ENCODE measurements at regions not wholly inside any gene's neighbourhood (a gene's known extent, or its start where the extent isn't known, plus 50 kb on each side); places are given as distances from the start of the nearest gene placed in this dataset.

DNA sequence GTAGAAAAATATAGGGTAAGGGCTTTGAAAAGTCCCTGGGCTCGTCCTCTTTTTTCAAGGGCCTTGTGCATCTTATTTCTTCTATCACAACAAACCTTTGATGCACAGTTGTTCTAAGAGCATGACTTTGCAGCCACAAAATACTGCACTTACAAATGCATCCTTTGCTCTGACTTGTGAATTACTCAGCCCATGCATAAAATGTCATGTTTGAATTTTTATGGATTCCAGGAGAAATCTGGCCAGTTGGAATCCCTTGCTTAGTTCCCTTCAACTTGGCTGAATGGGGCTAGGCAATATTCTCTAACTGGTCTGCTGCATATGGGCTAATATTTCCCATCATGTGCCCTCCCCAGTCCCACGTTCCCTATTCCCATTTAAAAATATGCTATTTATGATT lies 523.9 kb upstream of the RGMA start:
- TF ChIP-seq POLR2AphosphoS5 (IDR thresholded peaks at IDR 0.05) = no peak
- TF ChIP-seq EP300 (IDR thresholded peaks at IDR 0.05; ENCODE audit: low read depth) = no peak
- no peak for TF ChIP-seq POLR2A (IDR thresholded peaks at IDR 0.05)
- TF ChIP-seq, protein P1, sequence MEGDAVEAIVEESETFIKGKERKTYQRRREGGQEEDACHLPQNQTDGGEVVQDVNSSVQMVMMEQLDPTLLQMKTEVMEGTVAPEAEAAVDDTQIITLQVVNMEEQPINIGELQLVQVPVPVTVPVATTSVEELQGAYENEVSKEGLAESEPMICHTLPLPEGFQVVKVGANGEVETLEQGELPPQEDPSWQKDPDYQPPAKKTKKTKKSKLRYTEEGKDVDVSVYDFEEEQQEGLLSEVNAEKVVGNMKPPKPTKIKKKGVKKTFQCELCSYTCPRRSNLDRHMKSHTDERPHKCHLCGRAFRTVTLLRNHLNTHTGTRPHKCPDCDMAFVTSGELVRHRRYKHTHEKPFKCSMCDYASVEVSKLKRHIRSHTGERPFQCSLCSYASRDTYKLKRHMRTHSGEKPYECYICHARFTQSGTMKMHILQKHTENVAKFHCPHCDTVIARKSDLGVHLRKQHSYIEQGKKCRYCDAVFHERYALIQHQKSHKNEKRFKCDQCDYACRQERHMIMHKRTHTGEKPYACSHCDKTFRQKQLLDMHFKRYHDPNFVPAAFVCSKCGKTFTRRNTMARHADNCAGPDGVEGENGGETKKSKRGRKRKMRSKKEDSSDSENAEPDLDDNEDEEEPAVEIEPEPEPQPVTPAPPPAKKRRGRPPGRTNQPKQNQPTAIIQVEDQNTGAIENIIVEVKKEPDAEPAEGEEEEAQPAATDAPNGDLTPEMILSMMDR (IDR thresholded peaks at IDR 0.05) = no peak
- in situ Hi-C loops (cut with MboI; ENCODE audit: low pct_ligation_motif_present in 1 of 4, low pct_unique_long_range_greater_than_20kb in 1 of 4, low sequenced_read_pairs in 3 of 4) = no loop called here
- WGBS, 2 donors (ENCODE audit: low coverage in 1 of 2) = 62 to 77% methylated on average over 2 of the region's 2 CpGs
- Histone ChIP-seq H3K9me3 (no peaks in the 10 kb centered on the region), H3K36me3 (no peaks in the 10 kb centered on the region), H3K4me1 (no peaks in the 10 kb centered on the region), H3K4me3 (no peak overlapping the region), H3K27ac (no peak overlapping the region), H3K27me3 (no peaks in the 10 kb centered on the region)
- DNase-seq = no peak
- intact Hi-C loops (cut with DNase I; ENCODE audit: low total_unique reads) = no loop called here

DNA sequence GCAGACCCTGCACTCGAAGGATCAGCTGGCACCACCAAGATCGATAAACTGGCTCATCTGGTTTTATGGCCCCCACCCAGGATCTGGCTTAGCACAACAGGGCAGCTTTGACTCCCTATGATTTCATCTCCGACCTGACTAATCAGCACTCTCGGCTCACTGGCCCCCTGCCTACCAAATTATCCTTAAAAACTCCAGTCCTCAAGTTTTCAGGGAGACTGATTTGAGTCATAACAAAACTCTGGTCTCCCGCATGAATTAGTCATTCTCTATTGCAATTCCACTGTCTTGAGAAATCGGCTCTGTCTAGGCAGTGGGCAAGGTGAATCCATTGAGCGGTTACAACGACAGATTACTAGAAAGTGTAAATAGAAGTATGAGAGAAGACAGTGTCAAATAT lies 521.9 kb upstream of the RGMA start:
- in situ Hi-C loops (cut with MboI; ENCODE audit: low pct_ligation_motif_present in 1 of 4, low pct_unique_long_range_greater_than_20kb in 1 of 4, low sequenced_read_pairs in 3 of 4) (no loop called here), intact Hi-C loops (cut with DNase I; ENCODE audit: low total_unique reads) (no loop called here)
- Histone ChIP-seq H3K9me3 (no peaks in the 10 kb centered on the region), H3K27ac (no peak overlapping the region), H3K4me3 (no peak overlapping the region), H3K36me3 (no peaks in the 10 kb centered on the region), H3K27me3 (no peaks in the 10 kb centered on the region), H3K4me1 (no peaks in the 10 kb centered on the region)
- DNase-seq = no peak
- TF ChIP-seq POLR2A (IDR thresholded peaks at IDR 0.05) = no peak
- TF ChIP-seq EP300 (IDR thresholded peaks at IDR 0.05; ENCODE audit: low read depth) = no peak
- no peak for TF ChIP-seq POLR2AphosphoS5 (IDR thresholded peaks at IDR 0.05)
- TF ChIP-seq, protein P1 (IDR thresholded peaks at IDR 0.05) = no peak
- WGBS, 2 donors (ENCODE audit: low coverage in 1 of 2) = 82% methylated on average over 6 to 8 of the region's 8 CpGs

DNA sequence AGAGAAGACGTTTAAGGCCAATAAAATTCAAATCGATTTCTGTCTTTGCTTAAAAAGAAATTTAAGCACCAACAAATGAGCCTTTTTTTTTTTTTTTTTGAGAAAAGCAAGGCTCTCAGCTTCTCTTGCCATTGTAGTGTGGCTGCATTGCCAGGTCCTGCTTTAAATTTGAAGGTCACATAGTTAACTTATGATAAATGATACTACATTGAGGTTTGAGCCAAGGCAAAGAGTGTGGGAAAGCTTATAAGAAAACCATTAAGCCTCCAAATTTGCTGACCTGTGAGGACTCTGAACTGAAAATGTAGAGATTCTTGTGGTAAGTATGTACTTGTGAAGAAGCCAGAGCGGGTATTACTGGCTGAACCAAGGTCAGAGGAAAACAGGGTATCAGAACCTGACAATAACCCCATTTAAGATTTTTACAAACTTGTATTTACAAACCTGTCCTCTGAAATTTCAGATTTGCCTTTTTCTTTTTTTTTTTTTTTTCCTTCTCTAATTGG lies 519.7 kb upstream of the RGMA start:
- DNase-seq = no peak
- TF ChIP-seq EP300 (IDR thresholded peaks at IDR 0.05; ENCODE audit: low read depth) (no peak), POLR2AphosphoS5 (IDR thresholded peaks at IDR 0.05) (no peak), POLR2A (IDR thresholded peaks at IDR 0.05) (no peak)
- TF ChIP-seq, protein P1 (IDR thresholded peaks at IDR 0.05) = no peak
- Histone ChIP-seq H3K4me3 (no peak overlapping the region), H3K27me3 (no peaks in the 10 kb centered on the region), H3K9me3 (no peaks in the 10 kb centered on the region), H3K4me1 (no peaks in the 10 kb centered on the region), H3K36me3 (no peaks in the 10 kb centered on the region), H3K27ac (no peak overlapping the region)
- intact Hi-C loops (cut with DNase I; ENCODE audit: low total_unique reads) = no loop called here
- WGBS, 2 donors (ENCODE audit: low coverage in 1 of 2) = 68 to 77% methylated on average over 3 of the region's 3 CpGs
- in situ Hi-C loops (cut with MboI; ENCODE audit: low pct_ligation_motif_present in 1 of 4, low pct_unique_long_range_greater_than_20kb in 1 of 4, low sequenced_read_pairs in 3 of 4) = no loop called here

- Histone ChIP-seq H3K4me3 (no peak overlapping the region), H3K27ac (no peak overlapping the region), H3K27me3 (no peaks in the 10 kb centered on the region), H3K9me3 (no peaks in the 10 kb centered on the region), H3K36me3 (no peaks in the 10 kb centered on the region), H3K4me1 (no peaks in the 10 kb centered on the region)
- WGBS, 2 donors (ENCODE audit: low coverage in 1 of 2) = 80% methylated on average over 2 of the region's 2 CpGs; no CpG with 5 or more reads in 1 of the 2 donors
- DNase-seq = no peak
- intact Hi-C loops (cut with DNase I; ENCODE audit: low total_unique reads) = no loop called here
- TF ChIP-seq EP300 (IDR thresholded peaks at IDR 0.05; ENCODE audit: low read depth) (no peak), POLR2A (IDR thresholded peaks at IDR 0.05) (no peak), POLR2AphosphoS5 (IDR thresholded peaks at IDR 0.05) (no peak)
- TF ChIP-seq, protein P1 (IDR thresholded peaks at IDR 0.05) = no peak
- in situ Hi-C loops (cut with MboI; ENCODE audit: low pct_ligation_motif_present in 1 of 4, low pct_unique_long_range_greater_than_20kb in 1 of 4, low sequenced_read_pairs in 3 of 4) = no loop called here
These were observed 514.5 kb upstream of the RGMA start for GRCh38 chr15:93603550-93603949.
